HUES48 (cell line): ENCODE measurements at regions not wholly inside any gene's neighbourhood (a gene's known extent, or its start where the extent isn't known, plus 50 kb on each side); places are given as distances from the start of the nearest gene placed in this dataset.
A peak's percentile ranks its signal among the peaks of the same experiment; 100 is the strongest.

Source experiments
- H3K27ac ChIP-seq: one replicate; pipeline ENCODE4 v1.7.0; 2013; ENCODE audit warnings: low read depth, low read length, inconsistent platforms
- H3K27me3 ChIP-seq: 2 replicates; pipeline ENCODE4 v1.6.1; 2013; ENCODE audit warnings: mild to moderate bottlenecking, low read length; ENCODE audit not compliant: control insufficient read depth, insufficient read depth
- H3K36me3 ChIP-seq: 2 replicates; pipeline ENCODE4 v1.6.1; 2013; ENCODE audit warnings: low read length; ENCODE audit not compliant: control insufficient read depth, insufficient read depth
- H3K4me1 ChIP-seq: 2 replicates; pipeline ENCODE4 v1.6.1; 2013; ENCODE audit warnings: mild to moderate bottlenecking, low read length; ENCODE audit not compliant: control insufficient read depth, insufficient read depth
- H3K4me3 ChIP-seq: 2 replicates; pipeline ENCODE4 v1.5.1; 2013; ENCODE audit warnings: mild to moderate bottlenecking, low read depth, low read length
- H3K9ac ChIP-seq: 2 replicates; pipeline ENCODE4 v1.6.1; 2013; ENCODE audit warnings: mild to moderate bottlenecking, low read depth, low read length, moderate library complexity
- H3K9me3 ChIP-seq: 2 replicates; pipeline ENCODE4 v1.6.1; 2013; ENCODE audit warnings: low read length; ENCODE audit not compliant: control insufficient read depth, insufficient read depth

GRCh38 chr5:167317884-167318283 is 973.6 kb upstream of the WWC1 start:
- Histone ChIP-seq H3K4me3 (no peak overlapping the region), H3K9me3 (no peaks in the 10 kb centered on the region), H3K36me3 (no peaks in the 10 kb centered on the region), H3K27ac (no peak overlapping the region), H3K27me3 (no peaks in the 10 kb centered on the region), H3K4me1 (peaks cover 14% of the 10 kb centered on the region), H3K9ac (no peak overlapping the region)

GRCh38 chr5:167319243-167319642 is 972.2 kb upstream of the WWC1 start:
- Histone ChIP-seq H3K27me3 (no peaks in the 10 kb centered on the region), H3K27ac (peak overlapping the region; percentile 2), H3K36me3 (no peaks in the 10 kb centered on the region), H3K4me1 (peaks cover 14% of the 10 kb centered on the region), H3K9ac (no peak overlapping the region), H3K4me3 (no peak overlapping the region), H3K9me3 (no peaks in the 10 kb centered on the region)

- H3K27ac ChIP-seq: no peak overlapping the region
- no peaks in the 10 kb centered on the region for H3K27me3 ChIP-seq
- H3K4me3 ChIP-seq: no peak overlapping the region
- H3K9ac ChIP-seq: no peak overlapping the region
- peaks cover 14% of the 10 kb centered on the region for H3K4me1 ChIP-seq
- no peaks in the 10 kb centered on the region for H3K9me3 ChIP-seq
- H3K36me3 ChIP-seq: no peaks in the 10 kb centered on the region
Measured at GRCh38 chr5:167320019-167320418, 971.4 kb upstream of the WWC1 start.

- no peak overlapping the region for H3K27ac ChIP-seq
- no peaks in the 10 kb centered on the region for H3K36me3 ChIP-seq
- H3K4me3 ChIP-seq: no peak overlapping the region
- no peaks in the 10 kb centered on the region for H3K27me3 ChIP-seq
- 0 out of 2 replicates have a peak, but pooled peaks cover 6% of the 10 kb centered on the region for H3K4me1 ChIP-seq
- no peaks in the 10 kb centered on the region for H3K9me3 ChIP-seq
- no peak overlapping the region for H3K9ac ChIP-seq
Measured at GRCh38 chr5:167332309-167332708, 959.1 kb upstream of the WWC1 start.

- no peak overlapping the region for H3K9ac ChIP-seq
- no peaks in the 10 kb centered on the region for H3K9me3 ChIP-seq
- 0 out of 2 replicates have a peak, but pooled peaks cover 6% of the 10 kb centered on the region for H3K4me1 ChIP-seq
- H3K27ac ChIP-seq: no peak overlapping the region
- H3K36me3 ChIP-seq: no peaks in the 10 kb centered on the region
- no peak overlapping the region for H3K4me3 ChIP-seq
- no peaks in the 10 kb centered on the region for H3K27me3 ChIP-seq
Measured at GRCh38 chr5:167336161-167336560, 955.3 kb upstream of the WWC1 start.

- Histone ChIP-seq H3K9ac (no peak overlapping the region), H3K9me3 (no peaks in the 10 kb centered on the region), H3K27me3 (no peaks in the 10 kb centered on the region), H3K36me3 (no peaks in the 10 kb centered on the region), H3K4me1 (no peaks in the 10 kb centered on the region), H3K27ac (no peak overlapping the region), H3K4me3 (no peak overlapping the region)
Measured at GRCh38 chr5:167339205-167339604, 952.2 kb upstream of the WWC1 start.

GRCh38 chr5:167346461-167346860 is 945.0 kb upstream of the WWC1 start:
- Histone ChIP-seq H3K27ac (no peak overlapping the region), H3K27me3 (no peaks in the 10 kb centered on the region), H3K4me1 (no peaks in the 10 kb centered on the region), H3K36me3 (no peaks in the 10 kb centered on the region), H3K9ac (no peak overlapping the region), H3K4me3 (no peak overlapping the region), H3K9me3 (no peaks in the 10 kb centered on the region)

- no peak overlapping the region for H3K4me3 ChIP-seq
- H3K9me3 ChIP-seq: no peaks in the 10 kb centered on the region
- H3K4me1 ChIP-seq: peaks cover 9% of the 10 kb centered on the region
- no peaks in the 10 kb centered on the region for H3K36me3 ChIP-seq
- H3K9ac ChIP-seq: no peak overlapping the region
- H3K27me3 ChIP-seq: no peaks in the 10 kb centered on the region
- H3K27ac ChIP-seq: no peak overlapping the region
Measured at GRCh38 chr5:167348251-167348926, 943.1 kb upstream of the WWC1 start.

- Histone ChIP-seq H3K4me1 (peaks cover 9% of the 10 kb centered on the region), H3K27ac (no peak overlapping the region), H3K36me3 (no peaks in the 10 kb centered on the region), H3K27me3 (no peaks in the 10 kb centered on the region), H3K9me3 (no peaks in the 10 kb centered on the region), H3K9ac (no peak overlapping the region), H3K4me3 (no peak overlapping the region)
Measured at GRCh38 chr5:167348980-167349379, 942.5 kb upstream of the WWC1 start.

GRCh38 chr5:167351316-167351715 is 940.1 kb upstream of the WWC1 start:
- H3K27me3 ChIP-seq: no peaks in the 10 kb centered on the region
- no peaks in the 10 kb centered on the region for H3K9me3 ChIP-seq
- H3K27ac ChIP-seq: no peak overlapping the region
- no peaks in the 10 kb centered on the region for H3K36me3 ChIP-seq
- H3K4me1 ChIP-seq: peaks cover 25% of the 10 kb centered on the region
- H3K4me3 ChIP-seq: no peak overlapping the region
- H3K9ac ChIP-seq: no peak overlapping the region

GRCh38 chr5:167352801-167353200 is 938.6 kb upstream of the WWC1 start:
- no peaks in the 10 kb centered on the region for H3K27me3 ChIP-seq
- H3K27ac ChIP-seq: no peak overlapping the region
- peaks cover 28% of the 10 kb centered on the region for H3K4me1 ChIP-seq
- no peaks in the 10 kb centered on the region for H3K9me3 ChIP-seq
- no peak overlapping the region for H3K9ac ChIP-seq
- no peaks in the 10 kb centered on the region for H3K36me3 ChIP-seq
- no peak overlapping the region for H3K4me3 ChIP-seq
